ENCODE measurements at regions not wholly inside any gene's neighbourhood (a gene's known extent, or its start where the extent isn't known, plus 50 kb on each side); places are given as distances from the start of the nearest gene placed in this dataset.

- Histone ChIP-seq H3K27me3 (replicated peaks; ENCODE audit: insufficient read depth, low read depth, low read length, poor library complexity) (no peaks in the 10 kb centered on the region), H3K27ac (ENCODE audit: low read depth, low read length, poor library complexity, severe bottlenecking) (no peak overlapping the region), H3K4me3 (ENCODE audit: low read depth, low read length, poor library complexity, severe bottlenecking) (no peak overlapping the region), H3K36me3 (ENCODE audit: insufficient read depth, low read length, poor library complexity, severe bottlenecking) (no peaks in the 10 kb centered on the region), H3K9me3 (ENCODE audit: low read depth, low read length, poor library complexity, severe bottlenecking) (peaks cover 11% of the 10 kb centered on the region), H3K4me1 (ENCODE audit: insufficient read depth, low read length, poor library complexity, severe bottlenecking) (no peaks in the 10 kb centered on the region)
- no TSS peak for BruUV-seq (replicated peaks)
- intact Hi-C loops (cut with micrococcal nuclease; ENCODE audit: unreplicated experiment) = no loop called here
- TF ChIP-seq EZH2 (IDR thresholded peaks at IDR 0.05; ENCODE audit: borderline replicate concordance, low read depth, low read length, poor library complexity, severe bottlenecking) = no peak
- TF ChIP-seq CTCF (conservative IDR thresholded peaks at IDR 0.05; ENCODE audit: low read depth, low read length) = no peak
- ChIA-PET CTCF (no interaction called here), POLR2A (ENCODE audit: low non-redundant PET) (no interaction called here)
- no peak for DNase-seq (ENCODE audit: low spot score)
Observed at GRCh38 chr1:81174811-81175476, 625.8 kb upstream of the ADGRL2 start.

- intact Hi-C loops (cut with micrococcal nuclease; ENCODE audit: unreplicated experiment) = no loop called here
- Histone ChIP-seq H3K36me3 (ENCODE audit: insufficient read depth, low read length, poor library complexity, severe bottlenecking) (no peaks in the 10 kb centered on the region), H3K4me3 (ENCODE audit: low read depth, low read length, poor library complexity, severe bottlenecking) (no peak overlapping the region), H3K27me3 (replicated peaks; ENCODE audit: insufficient read depth, low read depth, low read length, poor library complexity) (no peaks in the 10 kb centered on the region), H3K27ac (ENCODE audit: low read depth, low read length, poor library complexity, severe bottlenecking) (no peak overlapping the region), H3K9me3 (ENCODE audit: low read depth, low read length, poor library complexity, severe bottlenecking) (peaks cover 11% of the 10 kb centered on the region), H3K4me1 (ENCODE audit: insufficient read depth, low read length, poor library complexity, severe bottlenecking) (no peaks in the 10 kb centered on the region)
- TF ChIP-seq CTCF (conservative IDR thresholded peaks at IDR 0.05; ENCODE audit: low read depth, low read length) = no peak
- no peak for TF ChIP-seq EZH2 (IDR thresholded peaks at IDR 0.05; ENCODE audit: borderline replicate concordance, low read depth, low read length, poor library complexity, severe bottlenecking)
- DNase-seq (ENCODE audit: low spot score) = no peak
- POLR2A ChIA-PET (ENCODE audit: low non-redundant PET) = no interaction called here
- BruUV-seq (replicated peaks) = no TSS peak
- CTCF ChIA-PET = no interaction called here
Observed at GRCh38 chr1:81174052-81174451, 626.7 kb upstream of the ADGRL2 start.

GRCh38 chr1:81172483-81172882 is 628.3 kb upstream of the ADGRL2 start:
- BruUV-seq (replicated peaks) = no TSS peak
- TF ChIP-seq EZH2 (IDR thresholded peaks at IDR 0.05; ENCODE audit: borderline replicate concordance, low read depth, low read length, poor library complexity, severe bottlenecking) (no peak), CTCF (conservative IDR thresholded peaks at IDR 0.05; ENCODE audit: low read depth, low read length) (no peak)
- Histone ChIP-seq H3K36me3 (ENCODE audit: insufficient read depth, low read length, poor library complexity, severe bottlenecking) (no peaks in the 10 kb centered on the region), H3K4me3 (ENCODE audit: low read depth, low read length, poor library complexity, severe bottlenecking) (no peak overlapping the region), H3K27me3 (replicated peaks; ENCODE audit: insufficient read depth, low read depth, low read length, poor library complexity) (no peaks in the 10 kb centered on the region), H3K4me1 (ENCODE audit: insufficient read depth, low read length, poor library complexity, severe bottlenecking) (no peaks in the 10 kb centered on the region), H3K27ac (ENCODE audit: low read depth, low read length, poor library complexity, severe bottlenecking) (no peak overlapping the region), H3K9me3 (ENCODE audit: low read depth, low read length, poor library complexity, severe bottlenecking) (peaks cover 11% of the 10 kb centered on the region)
- CTCF ChIA-PET = no interaction called here
- POLR2A ChIA-PET (ENCODE audit: low non-redundant PET) = no interaction called here
- intact Hi-C loops (cut with micrococcal nuclease; ENCODE audit: unreplicated experiment) = no loop called here
- no peak for DNase-seq (ENCODE audit: low spot score)

Measured in A673 (cell line).